HG03139 (cell line): ENCODE measurements at regions not wholly inside any gene's neighbourhood (a gene's known extent, or its start where the extent isn't known, plus 50 kb on each side); places are given as distances from the start of the nearest gene placed in this dataset.
"Not testable (repeated sequence)": the region's sequence is repeated elsewhere in the genome, so short reads cannot be mapped to it uniquely, and the experiment has no call there.

ENCODE experiments used
- ATAC-seq: cut with Tn5 transposase; IDR thresholded peaks from one replicate; pipeline ENCODE4 v1.9.1; 2021; ENCODE audit not compliant: unreplicated experiment

- ATAC-seq = no peak
Observed at GRCh38 chr7:25686493-25686892, 458.2 kb upstream of the NPVF start.

GRCh38 chr7:25694211-25694610 is 457.8 kb upstream of the NFE2L3 start:
- ATAC-seq = no peak

- ATAC-seq = no peak
Observed at GRCh38 chr7:25694699-25695098, 457.3 kb upstream of the NFE2L3 start.

- no peak for ATAC-seq
Observed at GRCh38 chr7:25696571-25696970, 455.4 kb upstream of the NFE2L3 start.

- ATAC-seq = no peak
Observed at GRCh38 chr7:25698451-25699113, 453.4 kb upstream of the NFE2L3 start.

GRCh38 chr7:25700141-25700540 is 451.9 kb upstream of the NFE2L3 start:
- ATAC-seq = not testable (repeated sequence)

- ATAC-seq = no peak
Observed at GRCh38 chr7:25704413-25704812, 447.6 kb upstream of the NFE2L3 start.

- ATAC-seq = no peak
Observed at GRCh38 chr7:25706764-25707163, 445.2 kb upstream of the NFE2L3 start.

- no peak for ATAC-seq
Observed at GRCh38 chr7:25707768-25708620, 444.0 kb upstream of the NFE2L3 start.

- ATAC-seq = no peak
Observed at GRCh38 chr7:25710959-25711358, 441.0 kb upstream of the NFE2L3 start.

- ATAC-seq = no peak
Observed at GRCh38 chr7:25711940-25712339, 440.1 kb upstream of the NFE2L3 start.

- ATAC-seq = no peak
Observed at GRCh38 chr7:25712500-25712899, 439.5 kb upstream of the NFE2L3 start.

- no peak for ATAC-seq
Observed at GRCh38 chr7:25714013-25714412, 438.0 kb upstream of the NFE2L3 start.

- no peak for ATAC-seq
Observed at GRCh38 chr7:25716421-25716820, 435.6 kb upstream of the NFE2L3 start.

- no peak for ATAC-seq
Observed at GRCh38 chr7:25718596-25718995, 433.4 kb upstream of the NFE2L3 start.

GRCh38 chr7:25719190-25719896 is 432.7 kb upstream of the NFE2L3 start:
- ATAC-seq = no peak

- no peak for ATAC-seq
Observed at GRCh38 chr7:25720427-25720826, 431.6 kb upstream of the NFE2L3 start.

GRCh38 chr7:25722856-25723255 is 429.1 kb upstream of the NFE2L3 start:
- no peak for ATAC-seq

- ATAC-seq = no peak
Observed at GRCh38 chr7:25725451-25725850, 426.5 kb upstream of the NFE2L3 start.

GRCh38 chr7:25726170-25726780 is 425.7 kb upstream of the NFE2L3 start:
- no peak for ATAC-seq

GRCh38 chr7:25726781-25727311 is 425.2 kb upstream of the NFE2L3 start:
- ATAC-seq = no peak
